HG02623 (cell line): ENCODE measurements at regions not wholly inside any gene's neighbourhood (a gene's known extent, or its start where the extent isn't known, plus 50 kb on each side); places are given as distances from the start of the nearest gene placed in this dataset.
"Not testable (repeated sequence)": the region's sequence is repeated elsewhere in the genome, so short reads cannot be mapped to it uniquely, and the experiment has no call there.

Experiments
- ATAC-seq: cut with Tn5 transposase; IDR thresholded peaks from one replicate; pipeline ENCODE4 v1.9.1; 2021; ENCODE audit warnings: moderate library complexity; ENCODE audit not compliant: unreplicated experiment

DNA sequence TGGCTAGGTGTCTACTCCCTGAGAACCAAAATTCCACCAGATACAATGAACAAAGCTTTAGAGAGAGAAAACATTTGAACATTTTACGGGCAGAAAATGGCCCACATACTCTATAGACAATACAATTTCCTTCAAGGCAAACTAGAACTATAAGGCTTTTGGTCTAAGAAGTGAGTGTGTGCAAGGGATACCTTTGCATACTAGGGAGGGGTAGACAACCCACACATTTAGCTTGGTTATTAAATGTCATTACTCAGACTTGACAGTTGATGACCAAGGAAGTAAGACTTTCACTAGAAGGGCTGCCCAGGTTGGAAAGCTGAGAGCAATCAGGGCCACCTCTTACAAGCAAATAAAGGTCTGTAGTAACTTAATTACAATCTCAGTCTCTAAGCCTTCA is 64.0 kb upstream of the PLEKHM1 start:
- ATAC-seq = not testable (repeated sequence)

DNA sequence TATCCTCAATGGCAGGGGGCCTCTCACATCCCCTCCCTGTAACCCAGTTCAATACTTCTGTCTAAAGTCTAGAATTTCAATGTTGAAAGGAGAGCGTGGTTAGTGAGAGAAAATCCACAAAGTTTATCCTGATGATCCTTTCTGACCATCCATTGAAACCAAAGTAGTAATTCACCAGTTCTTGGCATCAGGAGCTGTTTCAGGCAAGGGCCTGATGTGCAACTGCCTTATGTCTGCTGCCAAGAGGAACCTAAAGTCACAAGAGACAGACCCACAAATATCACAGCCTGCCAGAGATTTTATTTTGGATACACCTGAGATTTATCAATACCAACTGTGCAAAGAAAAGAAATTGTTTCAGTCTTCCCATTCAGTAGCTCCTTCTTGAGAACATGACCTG is 68.3 kb upstream of the PLEKHM1 start:
- ATAC-seq = not testable (repeated sequence)

DNA sequence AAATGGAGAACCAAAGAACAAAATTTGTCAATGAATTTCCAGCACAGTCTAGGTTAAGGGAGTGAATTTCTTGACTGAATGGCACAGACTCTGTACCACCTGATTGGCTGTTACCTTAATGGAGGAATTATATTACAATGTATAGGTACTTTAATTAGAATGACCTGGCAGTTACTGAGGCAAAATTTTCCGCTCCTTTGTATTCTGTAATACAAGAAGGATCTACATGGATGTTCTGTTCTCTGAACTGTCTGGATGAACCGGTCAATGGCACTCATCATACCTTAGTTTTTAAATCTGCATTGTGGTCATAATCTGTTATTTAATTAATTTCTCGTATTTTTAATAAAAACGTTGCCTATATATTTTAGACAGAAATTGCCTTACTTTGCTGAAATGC is 72.3 kb upstream of the PLEKHM1 start:
- not testable (repeated sequence) for ATAC-seq

DNA sequence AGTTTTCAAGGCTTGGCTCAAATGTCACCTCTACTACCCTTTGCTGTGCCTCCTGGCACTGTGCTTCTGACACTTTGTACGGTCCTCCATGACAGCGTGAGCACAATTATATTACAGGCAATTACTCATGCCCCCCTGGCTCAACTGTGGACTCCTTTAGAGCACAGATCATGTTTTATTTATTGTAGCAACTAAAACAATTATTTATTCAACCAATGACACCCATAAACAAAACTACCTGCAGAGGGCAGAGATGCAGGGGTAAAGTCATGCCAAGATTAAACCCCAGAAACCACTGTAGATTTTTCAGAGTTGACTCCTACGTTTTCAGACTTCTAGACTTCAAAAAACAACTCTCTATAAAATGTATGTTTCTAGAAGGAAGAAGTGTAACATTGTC is 72.8 kb upstream of the PLEKHM1 start:
- not testable (repeated sequence) for ATAC-seq

DNA sequence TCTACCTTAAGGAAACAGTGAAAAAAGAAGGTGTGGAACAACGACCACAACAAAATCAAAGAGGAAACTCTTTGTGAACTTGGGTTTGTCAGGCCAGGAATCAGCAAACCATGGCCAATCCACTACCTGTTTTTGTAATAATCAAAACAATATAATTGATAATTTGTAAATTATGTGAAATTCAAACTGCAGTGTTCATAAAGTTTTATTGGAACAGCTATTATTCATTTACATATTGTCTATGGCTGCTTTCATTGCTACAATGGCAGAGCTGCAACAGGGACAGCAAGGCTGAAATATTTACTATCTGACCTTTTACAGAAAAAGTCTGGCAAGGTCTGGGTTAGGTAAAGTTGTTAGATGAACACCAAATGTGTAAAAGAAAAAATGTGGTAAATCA is 77.8 kb upstream of the PLEKHM1 start:
- ATAC-seq = not testable (repeated sequence)

DNA sequence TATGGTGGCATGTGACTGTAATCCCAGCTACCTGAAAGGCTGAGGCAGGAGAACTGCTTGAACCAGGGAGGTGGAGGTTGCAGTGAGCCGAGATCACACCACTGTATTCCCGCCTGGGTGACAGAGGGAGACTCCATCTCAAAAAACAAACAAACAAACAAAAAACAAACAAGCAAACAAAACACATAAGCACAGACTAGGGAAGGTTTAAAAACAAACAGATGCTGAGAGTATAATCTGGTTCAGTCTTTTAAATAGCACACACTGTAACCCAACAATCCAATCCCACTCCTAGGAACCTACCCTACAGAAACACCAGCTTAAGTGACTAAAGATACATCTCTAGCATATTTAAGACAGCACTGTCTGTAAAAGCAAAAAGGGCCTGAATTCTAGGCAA is 82.8 kb upstream of the PLEKHM1 start:
- not testable (repeated sequence) for ATAC-seq

DNA sequence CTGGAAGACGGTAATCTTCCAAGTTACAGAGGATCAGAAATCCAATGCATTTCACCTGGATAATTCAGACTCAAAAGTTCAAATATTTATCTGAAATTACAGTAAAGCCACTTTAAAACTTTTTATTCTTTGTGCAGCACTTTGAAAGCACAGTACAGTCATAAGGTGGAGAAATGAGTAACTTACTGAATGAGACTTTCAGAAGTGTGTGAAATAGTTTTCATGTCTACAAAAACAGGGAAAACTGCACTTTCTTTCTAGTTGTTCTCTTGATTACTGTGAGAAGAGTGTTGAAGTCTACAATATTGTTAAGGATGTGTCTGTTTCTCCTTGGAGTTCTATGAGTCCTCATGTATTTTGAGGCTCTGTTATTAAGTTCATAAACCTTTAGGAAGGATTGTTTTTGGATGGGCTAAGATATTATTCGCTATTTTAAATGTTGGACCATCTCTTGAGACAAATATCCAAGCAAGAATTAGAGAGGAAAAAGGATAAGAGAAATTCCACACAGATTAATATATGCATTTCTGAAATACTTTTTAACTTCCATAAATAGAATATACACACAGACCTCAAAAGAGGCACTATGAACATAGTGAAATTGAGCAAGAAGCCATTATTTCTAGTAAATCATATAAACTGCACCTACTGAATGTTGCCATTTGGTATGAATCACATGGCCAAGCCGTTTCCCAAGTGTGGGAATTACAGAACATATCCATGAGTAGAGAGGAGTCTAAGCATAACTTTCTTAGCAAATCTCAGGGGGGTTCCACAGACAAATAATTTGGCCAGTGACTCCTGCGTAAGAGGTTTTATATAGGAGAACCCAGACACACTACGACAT is 83.6 kb upstream of the PLEKHM1 start:
- ATAC-seq = no peak

DNA sequence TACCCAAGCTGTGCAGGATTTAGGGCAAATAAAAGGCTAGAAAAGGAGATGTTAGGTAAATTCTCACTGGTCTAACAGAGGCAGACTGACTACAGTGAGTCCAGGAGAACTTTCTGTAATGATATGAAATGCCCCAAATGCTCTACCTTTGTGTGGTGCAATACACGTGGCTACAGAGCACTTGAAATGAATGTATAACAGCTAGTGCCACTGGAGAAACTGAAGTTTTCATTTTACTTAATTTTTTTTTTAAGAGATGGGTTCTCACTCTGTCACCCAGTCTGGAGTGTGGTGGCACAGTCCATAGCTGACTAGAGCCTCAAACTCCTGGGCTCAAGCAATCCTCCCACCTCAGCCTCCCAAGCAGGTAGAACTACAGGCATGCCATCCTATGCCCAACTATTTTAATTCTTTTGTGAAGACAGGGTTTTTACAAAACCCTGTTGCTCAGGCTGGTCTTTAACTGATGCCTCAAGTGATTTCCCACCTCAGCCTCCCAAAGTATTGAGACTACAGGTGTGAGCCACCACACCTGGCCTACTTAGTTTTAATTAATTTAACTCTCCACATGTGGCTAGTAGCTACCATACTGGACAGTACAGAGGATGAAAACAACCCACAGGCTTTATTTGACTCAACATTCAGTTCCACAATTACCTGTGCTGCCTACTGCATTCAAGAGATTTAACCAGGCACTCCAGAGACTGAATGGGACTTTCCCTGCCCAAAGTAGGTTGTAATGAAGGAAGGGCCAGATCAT is 84.8 kb upstream of the PLEKHM1 start:
- ATAC-seq = no peak

DNA sequence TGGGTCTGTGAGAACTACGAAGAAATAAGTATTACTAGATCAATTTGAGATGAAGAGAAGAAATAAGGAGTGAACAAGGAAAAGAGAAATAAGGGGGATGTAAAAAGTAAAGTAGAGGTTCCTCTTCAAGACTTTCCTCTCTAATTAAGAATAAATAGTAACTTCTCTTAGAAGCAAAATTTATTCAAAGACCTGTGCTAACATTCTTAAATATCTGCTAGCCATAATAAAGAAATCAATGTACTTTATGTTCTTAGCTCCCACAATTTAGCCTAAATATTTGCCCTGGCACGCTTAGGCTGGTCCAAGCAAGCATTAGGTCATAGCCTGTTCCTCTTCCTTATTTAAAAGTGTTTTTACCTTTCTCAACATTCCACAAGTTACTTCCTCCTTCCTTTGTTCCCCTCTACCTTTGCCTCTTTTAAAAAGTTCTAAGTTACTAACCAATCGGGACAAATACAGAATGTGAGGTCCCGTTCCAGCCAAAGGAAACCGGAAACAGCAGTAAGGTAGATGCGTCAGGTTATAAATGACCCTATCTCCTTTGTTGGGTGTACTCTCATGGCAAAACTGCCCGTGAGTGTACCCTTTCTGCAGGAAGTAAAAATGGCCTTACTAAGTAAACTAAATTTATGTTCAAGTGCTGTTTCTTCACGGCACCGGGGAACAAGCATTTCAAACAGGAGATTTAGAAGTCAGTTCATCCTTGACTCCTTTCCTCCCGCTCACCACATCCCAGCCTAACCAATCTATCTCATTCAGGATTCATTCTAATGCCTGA is 86.2 kb upstream of the PLEKHM1 start:
- ATAC-seq = not testable (repeated sequence)

DNA sequence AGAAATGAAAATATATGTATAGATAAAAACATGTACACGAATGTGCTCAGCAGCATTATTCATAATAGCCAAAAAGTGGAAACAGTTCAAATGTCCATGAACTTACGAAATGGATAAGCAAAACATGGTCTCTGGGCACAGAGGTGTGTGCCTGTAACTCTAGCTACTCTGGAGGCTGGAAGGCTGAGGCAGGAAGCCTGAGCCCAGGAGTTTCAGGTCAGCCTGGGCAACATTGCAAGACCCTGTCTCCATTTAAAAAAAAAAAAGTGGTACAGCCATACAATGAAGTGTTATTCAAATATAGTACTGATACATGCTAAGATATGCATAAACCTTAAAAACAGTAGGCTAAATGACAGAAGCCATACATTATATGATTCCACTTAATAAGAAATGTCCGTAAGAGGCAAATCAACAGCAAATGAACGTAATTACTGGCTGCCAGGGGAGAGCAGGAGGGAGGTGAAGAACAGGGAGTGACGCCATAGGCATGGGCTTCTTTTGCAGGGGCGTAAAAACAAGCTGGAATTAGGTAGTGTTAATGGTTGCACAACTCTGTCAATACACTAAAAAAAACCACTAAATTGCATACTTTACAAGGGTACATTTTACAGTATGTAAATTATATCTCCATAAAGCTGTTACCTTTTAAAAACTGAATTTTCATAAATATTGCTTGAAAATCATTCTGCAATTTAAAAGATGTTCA is 87.2 kb upstream of the PLEKHM1 start:
- no peak for ATAC-seq

DNA sequence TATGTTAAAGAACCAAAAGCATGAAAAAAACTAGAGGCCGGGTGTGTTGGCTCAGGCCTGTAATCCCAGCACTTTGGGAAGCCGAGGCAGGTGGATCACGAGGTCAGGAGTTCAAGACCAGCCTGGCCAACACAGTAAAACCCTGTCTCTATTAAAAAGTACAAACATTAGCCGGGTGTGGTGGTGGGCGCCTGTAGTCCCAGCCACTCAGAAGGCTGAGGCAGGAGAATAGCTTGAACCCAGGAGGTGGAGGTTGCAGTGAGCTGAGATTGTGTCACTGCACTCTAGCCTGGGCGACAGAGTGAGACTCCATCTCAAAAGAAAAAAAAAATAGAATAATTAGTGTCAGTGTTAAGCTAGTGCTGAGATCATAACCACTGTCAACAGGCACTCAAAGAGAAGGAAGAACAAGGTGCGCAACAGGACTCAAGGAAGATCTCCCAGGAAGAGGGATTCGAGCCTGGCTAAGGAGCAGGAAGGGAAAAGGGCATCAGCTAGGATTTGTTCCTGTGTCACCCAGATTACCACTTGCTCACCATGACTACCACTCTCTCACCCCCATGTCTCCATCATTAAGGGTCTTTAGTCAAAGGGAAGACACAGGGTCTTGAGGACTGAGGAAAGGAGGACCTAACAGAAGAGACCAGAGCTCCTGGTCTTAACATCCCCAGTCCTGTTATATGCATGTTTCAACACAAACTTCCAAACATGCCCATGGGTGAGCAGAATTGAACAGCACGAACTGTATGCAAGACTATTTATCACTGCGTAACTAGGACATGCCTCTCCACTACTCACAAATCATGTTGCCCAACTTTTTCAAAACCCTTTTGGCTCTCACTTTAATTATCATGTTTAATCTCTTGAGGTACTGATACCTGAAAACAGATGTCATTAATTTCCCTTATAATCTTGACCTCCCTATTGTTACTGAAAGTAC is 88.3 kb upstream of the PLEKHM1 start:
- ATAC-seq = no peak

DNA sequence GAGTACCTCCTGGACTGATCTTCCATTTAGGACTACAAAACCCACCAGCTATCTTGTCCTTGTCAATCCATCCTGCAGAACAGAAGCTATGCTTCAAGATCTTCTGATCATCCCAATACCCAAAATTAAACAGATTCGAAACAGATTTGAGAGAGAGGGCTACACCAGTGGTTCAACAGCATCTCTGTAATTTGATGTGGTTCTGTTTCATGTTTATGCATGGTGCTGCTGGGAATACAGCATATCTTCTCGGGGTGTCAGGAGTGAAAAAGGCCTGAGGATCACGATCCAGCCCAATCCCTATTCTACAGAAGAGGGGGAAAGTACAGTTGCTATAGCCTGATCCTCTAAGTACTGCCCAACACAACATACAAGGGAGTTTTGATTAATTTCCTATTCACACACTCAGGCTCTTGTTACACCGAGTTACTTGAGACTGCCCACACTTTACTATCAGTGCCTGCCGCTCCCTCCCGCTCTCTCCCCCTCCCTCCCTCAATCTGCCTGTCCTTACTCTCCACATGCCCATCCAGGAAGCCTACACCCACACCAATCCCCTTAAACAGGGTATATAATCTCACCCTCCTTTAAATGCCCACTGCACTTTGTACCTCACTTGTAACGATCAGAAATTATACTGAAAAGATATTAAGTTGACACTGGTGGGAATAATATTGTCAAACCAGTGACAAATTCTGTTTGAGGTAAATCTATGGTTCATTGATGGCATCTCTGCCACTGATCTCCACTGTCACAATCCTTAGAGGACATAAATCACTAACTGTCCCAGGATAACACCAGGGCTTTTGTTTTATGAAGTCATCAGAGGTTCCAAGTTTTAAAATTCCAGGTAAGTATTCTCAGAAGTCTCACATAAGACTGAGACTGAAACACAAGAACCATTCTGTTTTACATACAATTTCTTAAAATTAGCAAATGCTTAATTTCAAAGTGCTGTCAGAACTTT is 89.3 kb upstream of the PLEKHM1 start:
- ATAC-seq = no peak

DNA sequence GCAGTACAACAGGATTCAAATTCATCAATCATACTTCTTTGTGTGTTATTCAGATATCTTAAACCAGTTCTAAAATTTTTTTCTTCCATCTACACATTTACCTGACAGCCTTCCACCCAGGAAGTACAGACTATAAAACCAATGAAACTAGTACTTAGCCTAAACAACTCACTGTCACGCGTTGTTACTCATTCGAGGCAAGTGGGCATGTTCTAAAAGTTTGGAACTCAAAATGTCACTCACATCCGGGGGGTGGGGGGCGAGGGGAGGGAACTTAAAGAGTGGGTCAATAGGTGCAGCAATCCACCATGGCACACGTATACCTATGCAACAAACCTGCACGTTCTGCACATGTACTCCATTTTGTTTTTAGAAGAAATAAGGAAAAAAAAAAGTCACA is 90.4 kb upstream of the PLEKHM1 start:
- ATAC-seq = no peak

DNA sequence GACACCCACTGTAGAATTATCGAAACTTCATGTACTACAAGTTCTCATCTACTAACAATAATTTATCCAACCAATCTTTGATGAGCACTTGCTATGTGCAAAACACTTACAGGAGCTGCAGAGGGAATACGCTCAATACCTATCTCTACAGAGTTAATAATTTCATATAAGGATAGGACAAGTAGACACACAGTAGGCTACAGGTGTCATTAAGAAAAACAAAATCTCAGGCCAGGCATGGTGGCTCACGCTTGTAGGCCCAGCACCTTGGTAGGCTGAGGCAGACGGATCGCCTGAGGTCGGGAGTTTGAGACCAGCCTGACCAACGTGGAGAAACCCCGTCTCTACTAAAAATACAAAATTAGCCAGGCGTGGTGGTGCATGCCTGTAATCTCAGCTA is 91.3 kb upstream of the PLEKHM1 start:
- ATAC-seq = no peak

DNA sequence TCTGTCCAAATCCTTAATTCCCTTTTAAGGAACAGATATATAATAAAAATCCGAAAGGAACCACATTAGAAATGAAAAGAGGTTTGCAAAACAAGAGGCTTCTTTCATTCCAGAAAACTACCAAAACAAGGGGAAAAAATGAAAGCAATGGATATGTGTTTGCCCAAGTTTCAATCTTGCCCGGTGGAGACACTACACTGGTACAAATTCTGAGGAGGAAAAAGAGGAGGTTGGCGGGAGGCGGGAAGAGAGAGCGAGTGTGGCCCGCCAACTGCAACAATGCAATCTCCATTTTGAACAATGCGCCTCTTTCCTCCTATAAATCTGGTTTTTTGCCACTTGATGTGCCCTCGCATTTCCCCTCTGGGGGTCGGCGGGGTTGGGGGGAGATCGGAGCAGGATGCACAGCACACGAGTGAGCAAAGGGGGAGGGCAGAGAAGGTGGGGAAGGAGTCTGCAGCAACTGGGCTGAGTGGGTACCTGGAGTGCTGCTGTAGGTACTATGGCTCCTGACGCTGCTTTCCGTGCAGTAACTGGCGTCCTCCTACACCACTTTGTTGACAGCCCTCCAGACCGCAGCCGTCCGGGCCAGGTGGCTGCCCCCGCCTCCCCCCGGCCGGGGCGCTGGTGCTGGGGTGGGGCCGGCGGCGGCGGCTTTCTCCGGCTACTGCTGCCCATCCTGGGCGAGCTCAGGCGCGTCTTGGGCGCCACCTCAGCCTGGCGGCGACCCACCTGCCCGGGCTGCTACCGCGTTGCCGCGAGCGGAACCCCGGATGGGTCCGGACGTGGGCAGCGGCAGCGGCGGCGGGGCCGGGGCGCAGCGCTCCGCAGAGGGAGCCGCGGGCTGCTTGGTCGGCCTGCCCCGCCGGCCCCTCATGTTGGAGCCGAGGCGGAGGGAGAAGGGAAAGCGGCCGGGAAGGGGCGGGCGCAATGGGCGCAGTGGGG is 93.8 kb upstream of the PLEKHM1 start:
- peak; percentile 62 for ATAC-seq

DNA sequence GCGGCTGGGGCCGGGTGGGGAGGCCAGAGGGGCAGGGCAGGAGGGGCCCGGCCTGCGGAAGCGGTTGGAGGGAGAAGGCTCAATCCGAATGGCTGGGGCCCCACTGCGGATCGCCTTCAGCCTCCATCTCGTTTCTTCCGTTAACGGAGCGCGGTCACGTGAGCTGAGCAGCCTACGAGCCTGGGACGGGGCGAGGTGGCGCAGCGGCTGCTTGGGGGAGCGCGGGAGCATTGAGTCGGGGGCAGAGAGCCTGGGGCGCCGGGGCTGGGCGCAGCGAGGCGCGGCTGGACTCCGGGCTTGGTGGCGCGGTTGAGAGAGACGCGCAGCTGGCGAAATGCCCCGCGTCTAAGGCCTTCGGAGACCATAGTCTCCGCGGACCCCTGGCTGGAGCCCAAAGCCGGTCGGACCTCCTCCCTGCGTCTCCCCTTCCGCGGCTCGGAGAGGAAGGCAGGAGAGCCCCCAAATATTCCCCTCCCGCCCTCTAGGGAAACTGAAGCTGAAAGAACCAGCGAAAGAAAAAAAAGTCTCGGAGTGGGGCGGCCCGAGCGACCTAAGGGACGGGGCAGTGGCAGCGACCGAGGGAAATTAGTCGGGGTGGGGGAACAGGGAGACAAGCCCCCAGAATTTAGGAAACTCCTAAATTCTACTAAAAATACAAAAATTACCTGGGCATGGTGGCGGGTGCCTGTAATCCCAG is 94.7 kb upstream of the PLEKHM1 start:
- ATAC-seq = peak; percentile 72
